ENCODE measurements at regions not wholly inside any gene's neighbourhood (a gene's known extent, or its start where the extent isn't known, plus 50 kb on each side); places are given as distances from the start of the nearest gene placed in this dataset.

GRCh38 chr18:66979009-66979408, 375.1 kb upstream of the CDH19 start:
- no peak for DNase-seq (ENCODE audit: low spot score in 2 of 2)
- intact Hi-C loops (cut with DNase I; ENCODE audit: low total_unique reads): no loop called here
- TF ChIP-seq CTCF (IDR thresholded peaks at IDR 0.05): no peak
- TF ChIP-seq POLR2A (IDR thresholded peaks at IDR 0.05): no peak
- H3K4me3 ChIP-seq (ENCODE audit: low read depth, poor library complexity, severe bottlenecking): no peak overlapping the region

GRCh38 chr18:66972681-66973080, 368.8 kb upstream of the CDH19 start:
- DNase-seq (ENCODE audit: low spot score in 2 of 2): no peak
- intact Hi-C loops (cut with DNase I; ENCODE audit: low total_unique reads): no loop called here
- 41 to 48% methylated on average over 1 of the region's 1 CpG for WGBS, 2 donors
- TF ChIP-seq POLR2A (IDR thresholded peaks at IDR 0.05) (no peak), CTCF (IDR thresholded peaks at IDR 0.05) (no peak)
- no peak overlapping the region for H3K4me3 ChIP-seq (ENCODE audit: low read depth, poor library complexity, severe bottlenecking)

GRCh38 chr18:66971960-66972359, 368.1 kb upstream of the CDH19 start:
- TF ChIP-seq CTCF (IDR thresholded peaks at IDR 0.05): no peak
- H3K4me3 ChIP-seq (ENCODE audit: low read depth, poor library complexity, severe bottlenecking): no peak overlapping the region
- intact Hi-C loops (cut with DNase I; ENCODE audit: low total_unique reads): no loop called here
- DNase-seq (ENCODE audit: low spot score in 2 of 2): no peak
- 58 to 59% methylated on average over 3 of the region's 3 CpGs for WGBS, 2 donors

- DNase-seq (ENCODE audit: low spot score in 2 of 2): no peak
- no peak for TF ChIP-seq CTCF (IDR thresholded peaks at IDR 0.05)
- no peak for TF ChIP-seq POLR2A (IDR thresholded peaks at IDR 0.05)
- intact Hi-C loops (cut with DNase I; ENCODE audit: low total_unique reads): no loop called here
- H3K4me3 ChIP-seq (ENCODE audit: low read depth, poor library complexity, severe bottlenecking): no peak overlapping the region
- 89 to 93% methylated on average over 7 of the region's 7 CpGs for WGBS, 2 donors
These were observed 362.3 kb upstream of the CDH19 start for GRCh38 chr18:66966171-66966570.

- H3K4me3 ChIP-seq (ENCODE audit: low read depth, poor library complexity, severe bottlenecking): no peak overlapping the region
- no peak for DNase-seq (ENCODE audit: low spot score in 2 of 2)
- TF ChIP-seq POLR2A (IDR thresholded peaks at IDR 0.05) (no peak), CTCF (IDR thresholded peaks at IDR 0.05) (no peak)
- WGBS, 2 donors: 75% methylated on average over 2 of the region's 2 CpGs
- intact Hi-C loops (cut with DNase I; ENCODE audit: low total_unique reads): no loop called here
These were observed 354.4 kb upstream of the CDH19 start for GRCh38 chr18:66958309-66958708.

- DNase-seq (ENCODE audit: low spot score in 2 of 2): no peak
- H3K4me3 ChIP-seq (ENCODE audit: low read depth, poor library complexity, severe bottlenecking): no peak overlapping the region
- WGBS, 2 donors: 81 to 82% methylated on average over 1 of the region's 1 CpG
- intact Hi-C loops (cut with DNase I; ENCODE audit: low total_unique reads): no loop called here
- no peak for TF ChIP-seq CTCF (IDR thresholded peaks at IDR 0.05)
These were observed 347.9 kb upstream of the CDH19 start for GRCh38 chr18:66951750-66952149.

Data from lower leg skin (tissue), 4 donors.